Upper lobe of left lung (tissue), 6 donors: ENCODE measurements at regions not wholly inside any gene's neighbourhood (a gene's known extent, or its start where the extent isn't known, plus 50 kb on each side); places are given as distances from the start of the nearest gene placed in this dataset.

Experiments
- ATAC-seq, 2 donors: fragments of 200-7000 bp; cut with Tn5 transposase; one replicate each; pipeline ENCODE4 v1.9.1; 2022; ENCODE audit warnings: mild to moderate bottlenecking in 2 of 2, moderate library complexity in 2 of 2; ENCODE audit not compliant: low FRiP score in 2 of 2
- DNase-seq, 2 donors: peaks; one replicate each; pipeline ENCODE4 v3.0.0-alpha.2; 2019 to 2020
- H3K27ac ChIP-seq, 4 donors: fragments of 200-600 bp; sonication (generic); one replicate each; pipeline ENCODE4 v1.5.1; 2016 to 2019
- H3K27me3 ChIP-seq, 4 donors: fragments of 200-600 bp; sonication (generic); one replicate each; pipeline ENCODE4 v1.5.1; 2017 to 2019
- H3K36me3 ChIP-seq, 4 donors: fragments of 200-600 bp; sonication (generic); one replicate each; pipeline ENCODE4 v1.5.1; 2016 to 2019
- H3K4me1 ChIP-seq, 4 donors: fragments of 200-600 bp; sonication (generic); one replicate each; pipeline ENCODE4 v1.5.1; 2018 to 2019
- H3K4me3 ChIP-seq, 4 donors: fragments of 200-600 bp; sonication (generic); one replicate each; pipeline ENCODE4 v1.5.1; 2017 to 2019; ENCODE audit warnings: mild to moderate bottlenecking in 2 of 4, moderate library complexity in 1 of 4
- H3K9me3 ChIP-seq, 4 donors: fragments of 200-600 bp; sonication (generic); one replicate each; pipeline ENCODE4 v1.5.1; 2018 to 2019
- CTCF ChIP-seq, 6 experiments: fragments of 450-650 bp in 4 of 6; fragments of 200-600 bp in 2 of 6; sonication (generic) in 2 of 6; IDR thresholded peaks; one replicate each; pipeline ENCODE4 v1.5.1; 2016 to 2019; ENCODE audit warnings: antibody characterized with exemption in 6 of 6
- EP300 ChIP-seq, 4 donors: sonication (generic); formaldehyde crosslinking; IDR thresholded peaks; one replicate each; pipeline ENCODE4 v1.5.1; 2017; ENCODE audit warnings: antibody characterized with exemption in 4 of 4, control low read depth in 2 of 4
- POLR2A ChIP-seq, 4 donors: fragments of 450-650 bp; IDR thresholded peaks; one replicate each; pipeline ENCODE4 v1.5.1; 2016 to 2017; ENCODE audit warnings: antibody characterized with exemption in 4 of 4, mild to moderate bottlenecking in 2 of 4
- POLR2AphosphoS5 ChIP-seq, 2 donors: sonication (generic); formaldehyde crosslinking; IDR thresholded peaks; one replicate each; pipeline ENCODE4 v1.5.1; 2017; ENCODE audit warnings: antibody characterized with exemption in 2 of 2
- WGBS, 2 donors: methylation state at CpG; one replicate each; pipeline ENCODE4 v1.1.5; 2017 to 2018; 5-methylcytosine and 5-hydroxymethylcytosine counted together
- donor health status: DM: no; HTN: no; CAD: no; lungs with moderate emphysema.
- donor health status: DM: no; HTN: yes; CAD: no; lungs with severe emphysema.

- no peak for DNase-seq
- no peak for TF ChIP-seq CTCF (IDR thresholded peaks at IDR 0.05)
- no peak for TF ChIP-seq POLR2A (IDR thresholded peaks at IDR 0.05)
- TF ChIP-seq POLR2AphosphoS5 (IDR thresholded peaks at IDR 0.05) = no peak
- TF ChIP-seq EP300 (IDR thresholded peaks at IDR 0.05) = no peak
- H3K4me3 ChIP-seq = no peak overlapping the region
- peaks cover 0 to 7% (median 5%) of the 10 kb centered on the region in 4 donors for H3K4me1 ChIP-seq
- ATAC-seq = no peak
- 87 to 91% methylated on average over 2 of the region's 2 CpGs for WGBS, 2 donors
- no peaks in the 10 kb centered on the region for H3K27me3 ChIP-seq
- no peak overlapping the region for H3K27ac ChIP-seq
- H3K36me3 ChIP-seq = no peaks in the 10 kb centered on the region
- H3K9me3 ChIP-seq = no peaks in the 10 kb centered on the region
These were observed 82.8 kb upstream of the MDM1 start for GRCh38 chr12:68414988-68415387.

GRCh38 chr12:68416350-68416749 lies 84.2 kb upstream of the MDM1 start:
- no peak for TF ChIP-seq POLR2AphosphoS5 (IDR thresholded peaks at IDR 0.05)
- TF ChIP-seq CTCF (IDR thresholded peaks at IDR 0.05) = no peak
- no peak for TF ChIP-seq POLR2A (IDR thresholded peaks at IDR 0.05)
- no peak for TF ChIP-seq EP300 (IDR thresholded peaks at IDR 0.05)
- no peaks in the 10 kb centered on the region for H3K9me3 ChIP-seq
- no peak for ATAC-seq

DNA sequence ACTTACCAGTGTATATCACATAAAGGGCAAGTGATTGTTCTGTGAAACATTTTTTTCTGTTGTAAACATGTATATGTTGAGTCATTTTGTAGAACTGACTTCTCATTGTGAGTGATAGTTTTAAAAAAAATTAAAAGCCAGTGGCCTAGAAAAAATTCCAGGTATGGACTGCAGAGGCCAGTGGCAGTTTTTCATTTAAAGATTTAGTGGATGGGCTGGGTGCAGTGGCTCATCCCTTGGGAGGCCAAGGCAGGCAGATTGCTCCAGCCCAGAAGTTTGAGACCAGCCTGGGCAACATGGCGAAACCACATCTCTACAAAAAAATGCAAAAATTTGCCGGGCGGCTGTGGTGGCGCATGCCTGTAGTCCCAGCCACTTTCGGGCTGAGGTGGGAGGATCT lies 84.7 kb upstream of the MDM1 start:
- WGBS, 2 donors = 94 to 96% methylated on average over 5 of the region's 5 CpGs
- no peak for ATAC-seq
- no peak overlapping the region for H3K27ac ChIP-seq
- no peaks in the 10 kb centered on the region for H3K36me3 ChIP-seq
- H3K27me3 ChIP-seq = no peaks in the 10 kb centered on the region
- H3K9me3 ChIP-seq = no peaks in the 10 kb centered on the region
- H3K4me1 ChIP-seq = peaks cover 0 to 7% (median 5%) of the 10 kb centered on the region in 4 donors
- no peak for DNase-seq
- H3K4me3 ChIP-seq = no peak overlapping the region
- no peak for TF ChIP-seq CTCF (IDR thresholded peaks at IDR 0.05)
- TF ChIP-seq EP300 (IDR thresholded peaks at IDR 0.05) = no peak
- no peak for TF ChIP-seq POLR2AphosphoS5 (IDR thresholded peaks at IDR 0.05)
- TF ChIP-seq POLR2A (IDR thresholded peaks at IDR 0.05) = no peak

More at GRCh38 chr12:68416350-68416749, 84.2 kb upstream of the MDM1 start:
- Histone ChIP-seq H3K4me1 (peaks cover 0 to 7% (median 5%) of the 10 kb centered on the region in 4 donors), H3K27ac (no peak overlapping the region), H3K27me3 (no peaks in the 10 kb centered on the region), H3K4me3 (no peak overlapping the region), H3K36me3 (no peaks in the 10 kb centered on the region)
- WGBS, 2 donors = 98 to 99% methylated on average over 6 of the region's 6 CpGs
- DNase-seq = no peak

DNA sequence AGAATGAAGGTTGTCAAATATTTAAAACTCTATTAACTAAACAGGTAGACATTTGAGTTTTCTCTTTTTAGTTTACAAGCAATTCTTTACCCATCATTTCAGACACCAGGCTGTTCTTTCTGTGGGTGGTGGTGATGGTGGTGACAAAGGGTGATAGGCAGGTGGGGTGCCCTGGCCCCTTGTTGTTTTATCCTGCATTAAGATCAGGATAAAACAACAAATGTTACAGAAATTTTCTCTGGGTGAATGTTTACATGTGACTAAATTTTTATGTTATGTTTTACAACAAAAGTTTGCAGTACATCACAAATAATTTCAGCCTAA lies 85.9 kb upstream of the MDM1 start:
- H3K27me3 ChIP-seq = no peaks in the 10 kb centered on the region
- H3K9me3 ChIP-seq = no peaks in the 10 kb centered on the region
- no peaks in the 10 kb centered on the region for H3K36me3 ChIP-seq
- DNase-seq = no peak
- H3K4me1 ChIP-seq = peaks cover 5 to 7% (median 5%) of the 10 kb centered on the region in 4 donors
- ATAC-seq = no peak
- no peak overlapping the region for H3K4me3 ChIP-seq
- TF ChIP-seq CTCF (IDR thresholded peaks at IDR 0.05) (no peak), EP300 (IDR thresholded peaks at IDR 0.05) (no peak), POLR2A (IDR thresholded peaks at IDR 0.05) (no peak), POLR2AphosphoS5 (IDR thresholded peaks at IDR 0.05) (no peak)
- H3K27ac ChIP-seq = no peak overlapping the region

- peaks cover 5 to 7% (median 6%) of the 10 kb centered on the region in 4 donors for H3K4me1 ChIP-seq
- H3K36me3 ChIP-seq = no peaks in the 10 kb centered on the region
- H3K9me3 ChIP-seq = no peaks in the 10 kb centered on the region
- WGBS, 2 donors = 80 to 85% methylated on average over 11 of the region's 11 CpGs
- H3K27me3 ChIP-seq = no peaks in the 10 kb centered on the region
- no peak overlapping the region for H3K27ac ChIP-seq
- DNase-seq (no peak), ATAC-seq (peak in 1 of 2 donors; percentile 74)
- TF ChIP-seq POLR2AphosphoS5 (IDR thresholded peaks at IDR 0.05) (no peak), CTCF (IDR thresholded peaks at IDR 0.05) (no peak), EP300 (IDR thresholded peaks at IDR 0.05) (no peak), POLR2A (IDR thresholded peaks at IDR 0.05) (no peak)
- no peak overlapping the region for H3K4me3 ChIP-seq
These were observed 88.3 kb upstream of the MDM1 start for GRCh38 chr12:68420225-68421010.
